Uterus (tissue), 3 donors: ENCODE measurements at regions not wholly inside any gene's neighbourhood (a gene's known extent, or its start where the extent isn't known, plus 50 kb on each side); places are given as distances from the start of the nearest gene placed in this dataset.

Experiments used
- DNase-seq, 2 donors: peaks; one replicate each; pipeline ENCODE4 v3.0.0-alpha.2; 2019 to 2020
- H3K27ac ChIP-seq, 2 donors: fragments of 200-600 bp; sonication (generic); 1 replicate in 1 of 2; 2 replicates in 1 of 2; pipeline ENCODE4 v1.5.1; 2016 to 2018
- H3K27me3 ChIP-seq, 2 donors: fragments of 200-600 bp; sonication (generic); one replicate each; pipeline ENCODE4 v1.5.1; 2018 to 2019; ENCODE audit warnings: control low read depth in 1 of 2
- H3K36me3 ChIP-seq, 2 donors: fragments of 200-600 bp; sonication (generic); one replicate each; pipeline ENCODE4 v1.5.1; 2019; ENCODE audit warnings: control low read depth in 1 of 2
- H3K4me1 ChIP-seq, 2 donors: fragments of 200-600 bp; sonication (generic); one replicate each; pipeline ENCODE4 v1.5.1; 2018 to 2019; ENCODE audit warnings: control low read depth in 1 of 2
- H3K4me3 ChIP-seq, 2 donors: fragments of 200-600 bp; sonication (generic); 1 replicate in 1 of 2; 2 replicates in 1 of 2; pipeline ENCODE4 v1.5.1; 2018 to 2019; ENCODE audit warnings: mild to moderate bottlenecking in 1 of 2
- H3K9me3 ChIP-seq, 2 donors: fragments of 200-600 bp; sonication (generic); one replicate each; pipeline ENCODE4 v1.5.1; 2019; ENCODE audit warnings: control low read depth in 1 of 2
- POLR2A ChIP-seq, 2 donors: fragments of 450-650 bp; IDR thresholded peaks; one replicate each; pipeline ENCODE4 v1.6.1; 2016; ENCODE audit warnings: antibody characterized with exemption in 2 of 2, mild to moderate bottlenecking in 1 of 2, moderate library complexity in 1 of 2
- intact Hi-C: fragments of 100-400 bp; cut with DNase I; formaldehyde crosslinking; loops from one replicate; pipeline ENCODE4 v1.15.1; 2023; ENCODE audit warnings: low total_unique reads
- TF ChIP-seq, protein P1 (sequence below), 4 experiments: fragments of 200-600 bp in 2 of 4; fragments of 450-650 bp in 2 of 4; sonication (generic) in 2 of 4; IDR thresholded peaks; one replicate each; pipeline ENCODE4 v1.5.1; 2016 to 2019; ENCODE audit warnings: antibody characterized with exemption in 4 of 4, mild to moderate bottlenecking in 2 of 4, moderate library complexity in 1 of 4
- donor health status: DM: yes; HTN: yes; CAD: no.

DNA sequence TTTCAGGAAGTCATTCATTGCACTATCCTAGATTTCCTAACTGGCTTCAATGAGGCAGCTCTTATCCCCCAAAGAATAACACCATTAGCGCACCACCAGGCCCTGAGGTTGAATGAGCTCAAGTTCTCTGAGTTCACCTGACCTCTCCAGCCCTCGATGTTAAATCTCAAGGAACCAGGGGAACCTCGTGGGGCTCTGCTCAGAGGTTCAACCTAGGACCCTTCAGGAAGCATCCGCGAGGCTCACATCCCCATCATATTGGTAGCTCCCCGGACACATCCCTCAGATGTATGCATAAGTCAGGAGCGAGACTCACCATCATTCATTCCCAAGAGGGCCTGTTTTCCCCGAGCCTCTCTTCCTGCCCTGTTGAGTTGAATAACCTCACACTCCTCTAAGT lies 145.6 kb upstream of the KLHL29 start:
- no peak for TF ChIP-seq POLR2A (IDR thresholded peaks at IDR 0.05)
- TF ChIP-seq, protein P1, sequence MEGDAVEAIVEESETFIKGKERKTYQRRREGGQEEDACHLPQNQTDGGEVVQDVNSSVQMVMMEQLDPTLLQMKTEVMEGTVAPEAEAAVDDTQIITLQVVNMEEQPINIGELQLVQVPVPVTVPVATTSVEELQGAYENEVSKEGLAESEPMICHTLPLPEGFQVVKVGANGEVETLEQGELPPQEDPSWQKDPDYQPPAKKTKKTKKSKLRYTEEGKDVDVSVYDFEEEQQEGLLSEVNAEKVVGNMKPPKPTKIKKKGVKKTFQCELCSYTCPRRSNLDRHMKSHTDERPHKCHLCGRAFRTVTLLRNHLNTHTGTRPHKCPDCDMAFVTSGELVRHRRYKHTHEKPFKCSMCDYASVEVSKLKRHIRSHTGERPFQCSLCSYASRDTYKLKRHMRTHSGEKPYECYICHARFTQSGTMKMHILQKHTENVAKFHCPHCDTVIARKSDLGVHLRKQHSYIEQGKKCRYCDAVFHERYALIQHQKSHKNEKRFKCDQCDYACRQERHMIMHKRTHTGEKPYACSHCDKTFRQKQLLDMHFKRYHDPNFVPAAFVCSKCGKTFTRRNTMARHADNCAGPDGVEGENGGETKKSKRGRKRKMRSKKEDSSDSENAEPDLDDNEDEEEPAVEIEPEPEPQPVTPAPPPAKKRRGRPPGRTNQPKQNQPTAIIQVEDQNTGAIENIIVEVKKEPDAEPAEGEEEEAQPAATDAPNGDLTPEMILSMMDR (IDR thresholded peaks at IDR 0.05) = no peak
- Histone ChIP-seq H3K36me3 (no peaks in the 10 kb centered on the region), H3K4me1 (no peaks in the 10 kb centered on the region), H3K27me3 (no peaks in the 10 kb centered on the region), H3K4me3 (no peak overlapping the region), H3K9me3 (no peaks in the 10 kb centered on the region), H3K27ac (no peak overlapping the region)
- no peak for DNase-seq
- intact Hi-C loops = no loop called here

DNA sequence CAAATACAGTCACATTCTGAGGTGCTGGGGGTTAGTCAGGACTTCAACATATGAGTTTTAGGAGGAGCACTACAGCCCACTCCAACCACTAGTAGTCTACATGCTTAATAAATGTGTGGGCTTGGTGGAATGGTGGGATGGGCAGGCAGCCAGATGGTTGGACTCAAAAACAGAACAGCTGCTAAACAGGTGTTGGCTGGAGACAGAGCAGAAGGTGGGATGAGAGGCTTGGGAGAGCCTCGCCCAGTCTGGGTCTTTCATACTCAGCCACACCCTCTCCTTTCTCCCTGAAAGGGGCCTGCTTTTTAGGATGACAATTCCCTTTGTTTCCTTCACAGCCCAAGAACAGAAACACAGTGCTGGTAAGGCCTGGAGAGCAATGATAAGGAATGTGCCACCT lies 143.9 kb upstream of the KLHL29 start:
- DNase-seq = no peak
- Histone ChIP-seq H3K9me3 (no peaks in the 10 kb centered on the region), H3K4me3 (no peak overlapping the region), H3K4me1 (no peaks in the 10 kb centered on the region), H3K27me3 (no peaks in the 10 kb centered on the region), H3K36me3 (no peaks in the 10 kb centered on the region), H3K27ac (no peak overlapping the region)
- TF ChIP-seq POLR2A (IDR thresholded peaks at IDR 0.05) = no peak
- TF ChIP-seq, protein P1 (IDR thresholded peaks at IDR 0.05) = no peak
- intact Hi-C loops = no loop called here

DNA sequence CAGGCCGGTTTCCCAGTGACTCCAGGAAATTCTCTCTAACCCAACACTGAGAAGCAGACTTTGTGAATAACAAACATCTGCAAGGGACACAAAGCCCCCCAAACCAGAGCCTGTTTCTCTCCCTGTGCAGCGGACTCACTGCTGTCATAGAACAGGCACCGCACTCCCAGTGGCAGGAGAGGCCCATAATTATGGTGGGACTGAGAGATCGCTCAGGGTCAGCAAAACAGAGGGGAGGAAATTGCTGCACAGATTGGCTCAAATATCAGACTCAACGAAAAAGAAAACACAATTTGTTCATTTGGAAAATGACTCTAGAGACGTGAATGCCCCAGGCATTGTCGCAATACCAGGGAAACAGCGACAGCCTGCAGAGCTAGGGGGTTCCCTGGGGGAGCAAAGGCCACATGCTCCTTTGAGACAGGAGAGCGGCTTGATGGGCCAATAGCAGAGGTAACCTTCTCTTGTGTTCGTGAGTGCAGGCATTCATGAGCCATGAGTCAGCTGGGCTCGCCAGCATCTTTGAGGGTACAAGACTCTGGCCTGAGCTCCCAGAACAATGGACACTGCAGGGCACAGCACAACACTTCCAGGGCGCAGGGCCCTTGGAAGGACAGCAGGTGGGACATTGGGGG lies 143.3 kb upstream of the KLHL29 start:
- Histone ChIP-seq H3K4me3 (no peak overlapping the region), H3K27me3 (no peaks in the 10 kb centered on the region), H3K9me3 (no peaks in the 10 kb centered on the region), H3K27ac (no peak overlapping the region), H3K36me3 (no peaks in the 10 kb centered on the region), H3K4me1 (no peaks in the 10 kb centered on the region)
- intact Hi-C loops = no loop called here
- TF ChIP-seq POLR2A (IDR thresholded peaks at IDR 0.05) = no peak
- TF ChIP-seq, protein P1 (IDR thresholded peaks at IDR 0.05) = no peak
- DNase-seq = no peak

DNA sequence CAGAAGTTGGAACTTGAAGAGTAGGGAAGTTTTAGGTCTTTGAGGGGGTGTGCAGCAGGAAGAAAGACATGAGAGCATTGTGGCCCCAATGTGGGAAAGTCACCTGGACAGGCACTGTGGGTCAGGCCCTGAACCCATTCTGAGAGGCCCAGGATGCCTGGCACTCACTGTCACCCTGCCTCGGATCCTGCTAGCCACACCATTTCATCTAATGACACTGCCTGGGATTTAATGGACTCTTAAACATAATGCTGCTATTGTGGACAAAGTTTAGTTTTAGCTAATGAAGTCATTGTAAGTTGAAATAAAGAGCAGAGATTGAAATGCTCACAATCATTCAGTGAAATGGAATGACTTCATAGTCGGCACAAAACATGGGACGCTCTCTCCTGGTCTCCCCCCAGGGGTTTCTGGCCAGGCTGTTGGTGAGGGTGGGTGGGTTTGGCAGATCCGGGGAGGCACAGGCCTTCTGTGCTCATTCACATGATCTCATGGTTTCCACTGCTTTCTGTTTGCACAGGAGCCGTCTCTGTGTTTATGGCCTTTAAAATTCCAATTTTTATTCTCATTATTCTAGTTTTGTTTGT lies 141.8 kb upstream of the KLHL29 start:
- no peaks in the 10 kb centered on the region for H3K4me1 ChIP-seq
- no peak for TF ChIP-seq POLR2A (IDR thresholded peaks at IDR 0.05)
- no peak overlapping the region for H3K4me3 ChIP-seq
- no peak overlapping the region for H3K27ac ChIP-seq
- DNase-seq = no peak
- intact Hi-C loops = no loop called here
- no peaks in the 10 kb centered on the region for H3K9me3 ChIP-seq
- no peaks in the 10 kb centered on the region for H3K27me3 ChIP-seq
- no peaks in the 10 kb centered on the region for H3K36me3 ChIP-seq

DNA sequence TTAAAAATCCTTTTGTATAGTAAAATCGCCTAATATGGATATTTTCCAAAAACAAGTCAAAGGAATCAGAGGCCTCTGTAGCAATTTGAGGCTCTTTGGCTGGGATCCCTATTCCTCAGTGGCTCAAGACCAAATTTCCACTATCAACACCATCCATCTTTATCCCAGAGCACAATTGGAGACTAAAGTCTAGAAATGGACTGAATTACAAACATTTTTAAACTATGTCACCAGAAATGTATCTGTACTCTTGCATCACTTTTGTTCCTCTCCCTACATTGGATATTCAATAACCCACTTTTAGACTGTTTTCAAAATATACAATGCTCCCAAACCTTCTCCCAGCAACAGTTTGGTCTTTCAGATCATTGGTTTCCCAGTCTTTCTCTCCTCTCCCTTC lies 140.4 kb upstream of the KLHL29 start:
- H3K27me3 ChIP-seq = no peaks in the 10 kb centered on the region
- TF ChIP-seq, protein P1 (IDR thresholded peaks at IDR 0.05) = no peak
- no peak for TF ChIP-seq POLR2A (IDR thresholded peaks at IDR 0.05)
- H3K27ac ChIP-seq = no peak overlapping the region
- no peaks in the 10 kb centered on the region for H3K9me3 ChIP-seq
- no peaks in the 10 kb centered on the region for H3K36me3 ChIP-seq
- intact Hi-C loops = no loop called here
- no peaks in the 10 kb centered on the region for H3K4me1 ChIP-seq
- no peak overlapping the region for H3K4me3 ChIP-seq
- no peak for DNase-seq
